MM.1S (cell line): ENCODE measurements at regions not wholly inside any gene's neighbourhood (a gene's known extent, or its start where the extent isn't known, plus 50 kb on each side); places are given as distances from the start of the nearest gene placed in this dataset.

ENCODE experiments used
- DNase-seq: peaks from one replicate; pipeline ENCODE4 v3.0.0-alpha.2; 2015
- H2AFZ ChIP-seq: fragments of 300-600 bp; sonication (generic); 2 replicates; pipeline ENCODE4 v1.6.0; 2016; ENCODE audit warnings: antibody characterized with exemption, low read length
- H3F3A ChIP-seq: fragments of 300-600 bp; sonication (generic); 2 replicates; pipeline ENCODE4 v1.6.1; 2016; ENCODE audit warnings: mild to moderate bottlenecking, antibody characterized with exemption, low read length, moderate library complexity, mixed read lengths; ENCODE audit not compliant: insufficient read depth
- H3K27ac ChIP-seq: fragments of 300-600 bp; sonication (generic); 2 replicates; pipeline ENCODE4 v1.5.1; 2016; ENCODE audit warnings: mild to moderate bottlenecking, low read length
- H3K27me3 ChIP-seq: fragments of 300-600 bp; sonication (generic); replicated peaks from 2 replicates; pipeline ENCODE4 v1.6.0; 2016; ENCODE audit warnings: low read length; ENCODE audit not compliant: insufficient read depth
- H3K36me3 ChIP-seq: fragments of 300-600 bp; sonication (generic); replicated peaks from 2 replicates; pipeline ENCODE4 v1.6.1; 2016; ENCODE audit warnings: mild to moderate bottlenecking, low read length, mixed read lengths; ENCODE audit not compliant: insufficient read depth
- H3K4me1 ChIP-seq: fragments of 300-600 bp; sonication (generic); 2 replicates; pipeline ENCODE4 v1.6.1; 2016; ENCODE audit warnings: low read length, mixed read lengths
- H3K4me2 ChIP-seq: fragments of 300-600 bp; sonication (generic); 2 replicates; pipeline ENCODE4 v1.6.0; 2016; ENCODE audit warnings: low read depth, low read length
- H3K4me3 ChIP-seq: fragments of 300-600 bp; sonication (generic); 2 replicates; pipeline ENCODE4 v1.5.1; 2016; ENCODE audit warnings: low read length, mixed read lengths
- H3K79me2 ChIP-seq: fragments of 300-600 bp; sonication (generic); 2 replicates; pipeline ENCODE4 v1.6.1; 2016; ENCODE audit warnings: mixed run types, low read length, mixed read lengths
- H3K9ac ChIP-seq: fragments of 300-600 bp; sonication (generic); 2 replicates; pipeline ENCODE4 v1.6.1; 2016; ENCODE audit warnings: low read length, mixed read lengths
- H3K9me2 ChIP-seq: fragments of 300-600 bp; sonication (generic); replicated peaks from 2 replicates; pipeline ENCODE4 v1.6.1; 2016; ENCODE audit warnings: mild to moderate bottlenecking, low read length, mixed read lengths; ENCODE audit not compliant: insufficient read depth
- H3K9me3 ChIP-seq: fragments of 300-600 bp; sonication (generic); replicated peaks from 2 replicates; pipeline ENCODE4 v1.6.1; 2016; ENCODE audit warnings: mild to moderate bottlenecking, low read length, mixed read lengths; ENCODE audit not compliant: insufficient read depth
- H4K20me1 ChIP-seq: fragments of 300-600 bp; sonication (generic); 2 replicates; pipeline ENCODE4 v1.6.1; 2016; ENCODE audit warnings: mild to moderate bottlenecking, low read length, moderate library complexity, mixed read lengths; ENCODE audit not compliant: insufficient read depth
- CTCF ChIP-seq: fragments of 300-600 bp; sonication (generic); IDR thresholded peaks from 2 replicates; pipeline ENCODE4 v1.5.1; 2016; ENCODE audit warnings: antibody characterized with exemption, low read length, mixed read lengths
- EZH2 ChIP-seq: fragments of 300-600 bp; sonication (generic); optimal IDR thresholded peaks from 2 replicates; pipeline ENCODE3; 2017; ENCODE audit warnings: low read depth, mild to moderate bottlenecking, antibody characterized with exemption, low read length, mixed read lengths
- EZH2phosphoT487 ChIP-seq: fragments of 300-600 bp; sonication (generic); IDR thresholded peaks from 2 replicates; pipeline ENCODE4 v1.6.1; 2018; ENCODE audit warnings: antibody characterized with exemption, low read length

GRCh38 chrX:116757491-116757890, 294.7 kb upstream of the CT83 start:
- H3F3A ChIP-seq = no peaks in the 10 kb centered on the region
- no peaks in the 10 kb centered on the region for H3K9me2 ChIP-seq
- no peaks in the 10 kb centered on the region for H3K79me2 ChIP-seq
- no peak for DNase-seq
- H3K4me1 ChIP-seq = no peaks in the 10 kb centered on the region
- TF ChIP-seq EZH2 (no peak), EZH2phosphoT487 (no peak), CTCF (no peak)
- no peaks in the 10 kb centered on the region for H3K36me3 ChIP-seq
- no peak overlapping the region for H3K4me2 ChIP-seq
- H3K4me3 ChIP-seq = no peak overlapping the region
- H3K27ac ChIP-seq = no peak overlapping the region
- no peaks in the 10 kb centered on the region for H3K27me3 ChIP-seq
- no peak overlapping the region for H2AFZ ChIP-seq
- no peaks in the 10 kb centered on the region for H3K9me3 ChIP-seq
- no peaks in the 10 kb centered on the region for H4K20me1 ChIP-seq
- no peak overlapping the region for H3K9ac ChIP-seq

- TF ChIP-seq EZH2phosphoT487 (no peak), CTCF (no peak), EZH2 (no peak)
- Histone ChIP-seq H3K4me3 (no peak overlapping the region), H3K9me2 (no peaks in the 10 kb centered on the region), H3K9ac (no peak overlapping the region), H3K4me1 (no peaks in the 10 kb centered on the region), H3K27ac (no peak overlapping the region), H3K4me2 (no peak overlapping the region), H3F3A (no peaks in the 10 kb centered on the region), H4K20me1 (no peaks in the 10 kb centered on the region), H3K36me3 (no peaks in the 10 kb centered on the region), H3K27me3 (no peaks in the 10 kb centered on the region), H2AFZ (no peak overlapping the region), H3K9me3 (no peaks in the 10 kb centered on the region), H3K79me2 (no peaks in the 10 kb centered on the region)
- DNase-seq = no peak
Observed at GRCh38 chrX:116756958-116757357, 294.2 kb upstream of the CT83 start.

GRCh38 chrX:116749943-116750342, 287.2 kb upstream of the CT83 start:
- H3K9me3 ChIP-seq = no peaks in the 10 kb centered on the region; the same call in 1 of the 2 replicates
- no peaks in the 10 kb centered on the region for H3F3A ChIP-seq
- H3K27ac ChIP-seq = no peak overlapping the region
- no peak overlapping the region for H3K4me3 ChIP-seq
- H3K27me3 ChIP-seq = no peaks in the 10 kb centered on the region
- no peak for DNase-seq
- H3K4me2 ChIP-seq = no peak overlapping the region
- H4K20me1 ChIP-seq = no peaks in the 10 kb centered on the region
- H3K9me2 ChIP-seq = no peaks in the 10 kb centered on the region
- no peaks in the 10 kb centered on the region for H3K36me3 ChIP-seq
- H3K79me2 ChIP-seq = no peaks in the 10 kb centered on the region
- H3K4me1 ChIP-seq = no peaks in the 10 kb centered on the region
- TF ChIP-seq EZH2phosphoT487 = no peak
- H3K9ac ChIP-seq = no peak overlapping the region
- H2AFZ ChIP-seq = no peak overlapping the region

GRCh38 chrX:116732214-116732613, 269.4 kb upstream of the CT83 start:
- Histone ChIP-seq H3K9ac (no peak overlapping the region), H3K27me3 (no peaks in the 10 kb centered on the region), H3K9me3 (no peaks in the 10 kb centered on the region), H3F3A (no peaks in the 10 kb centered on the region), H3K4me2 (no peak overlapping the region), H3K27ac (no peak overlapping the region), H3K9me2 (no peaks in the 10 kb centered on the region), H3K4me3 (no peak overlapping the region), H3K4me1 (no peaks in the 10 kb centered on the region), H3K36me3 (no peaks in the 10 kb centered on the region), H4K20me1 (no peaks in the 10 kb centered on the region), H2AFZ (no peak overlapping the region), H3K79me2 (no peaks in the 10 kb centered on the region)
- TF ChIP-seq CTCF (no peak), EZH2phosphoT487 (no peak), EZH2 (no peak)
- no peak for DNase-seq
